Mucosa of stomach (tissue), 1 donor: ENCODE measurements at regions not wholly inside any gene's neighbourhood (a gene's known extent, or its start where the extent isn't known, plus 50 kb on each side); places are given as distances from the start of the nearest gene placed in this dataset.

Experiments used
- H3K27me3 ChIP-seq: one replicate; pipeline ENCODE4 v1.7.0; 2013; ENCODE audit warnings: mild to moderate bottlenecking, low read length; ENCODE audit not compliant: control insufficient read depth, insufficient read depth
- H3K36me3 ChIP-seq: one replicate; pipeline ENCODE4 v1.7.0; 2013; ENCODE audit warnings: low read length; ENCODE audit not compliant: control insufficient read depth, insufficient read depth
- H3K4me1 ChIP-seq: one replicate; pipeline ENCODE4 v1.7.0; 2013; ENCODE audit warnings: mild to moderate bottlenecking, low read length; ENCODE audit not compliant: control insufficient read depth, insufficient read depth
- H3K4me3 ChIP-seq: one replicate; pipeline ENCODE4 v1.7.0; 2013; ENCODE audit warnings: low read length
- H3K9ac ChIP-seq: one replicate; pipeline ENCODE4 v1.7.0; 2013; ENCODE audit warnings: mild to moderate bottlenecking, low read length, moderate library complexity
- H3K9me3 ChIP-seq: one replicate; pipeline ENCODE4 v1.7.0; 2013; ENCODE audit warnings: mild to moderate bottlenecking, low read length, moderate library complexity; ENCODE audit not compliant: control insufficient read depth
- donor health status: Pancreatic carcinoma.

GRCh38 chr2:220932041-220932440 lies 640.1 kb downstream of the EPHA4 start:
- Histone ChIP-seq H3K9me3 (no peaks in the 10 kb centered on the region), H3K9ac (no peak overlapping the region), H3K4me3 (no peak overlapping the region), H3K4me1 (no peaks in the 10 kb centered on the region), H3K27me3 (no peaks in the 10 kb centered on the region), H3K36me3 (no peaks in the 10 kb centered on the region)

GRCh38 chr2:220935789-220936321 lies 636.2 kb downstream of the EPHA4 start:
- no peaks in the 10 kb centered on the region for H3K4me1 ChIP-seq

GRCh38 chr2:220936641-220937197 lies 635.4 kb downstream of the EPHA4 start:
- H3K27me3 ChIP-seq, result no peaks in the 10 kb centered on the region
- H3K9me3 ChIP-seq, result no peaks in the 10 kb centered on the region
- H3K4me1 ChIP-seq, result no peaks in the 10 kb centered on the region
- H3K4me3 ChIP-seq, result no peak overlapping the region
- H3K9ac ChIP-seq, result no peak overlapping the region
- H3K36me3 ChIP-seq, result no peaks in the 10 kb centered on the region

More at GRCh38 chr2:220935789-220936321, 636.2 kb downstream of the EPHA4 start:
- H3K27me3 ChIP-seq, result no peaks in the 10 kb centered on the region
- H3K4me3 ChIP-seq, result no peak overlapping the region
- no peak overlapping the region for H3K9ac ChIP-seq
- H3K9me3 ChIP-seq, result no peaks in the 10 kb centered on the region
- no peaks in the 10 kb centered on the region for H3K36me3 ChIP-seq

- no peak overlapping the region for H3K4me3 ChIP-seq
- H3K27me3 ChIP-seq, result no peaks in the 10 kb centered on the region
- H3K9me3 ChIP-seq, result no peaks in the 10 kb centered on the region
- H3K36me3 ChIP-seq, result no peaks in the 10 kb centered on the region
- H3K9ac ChIP-seq, result no peak overlapping the region
- no peaks in the 10 kb centered on the region for H3K4me1 ChIP-seq
Measured at GRCh38 chr2:220937245-220937644, 634.9 kb downstream of the EPHA4 start.

GRCh38 chr2:220940646-220941045 lies 631.5 kb downstream of the EPHA4 start:
- Histone ChIP-seq H3K9me3 (no peaks in the 10 kb centered on the region), H3K36me3 (no peaks in the 10 kb centered on the region), H3K27me3 (no peaks in the 10 kb centered on the region), H3K4me3 (no peak overlapping the region), H3K4me1 (no peaks in the 10 kb centered on the region), H3K9ac (no peak overlapping the region)

- Histone ChIP-seq H3K9ac (no peak overlapping the region), H3K36me3 (no peaks in the 10 kb centered on the region), H3K4me1 (no peaks in the 10 kb centered on the region), H3K27me3 (no peaks in the 10 kb centered on the region), H3K4me3 (no peak overlapping the region), H3K9me3 (no peaks in the 10 kb centered on the region)
Measured at GRCh38 chr2:220941683-220942082, 630.4 kb downstream of the EPHA4 start.

GRCh38 chr2:220946552-220946951 lies 625.6 kb downstream of the EPHA4 start:
- H3K9ac ChIP-seq, result no peak overlapping the region
- no peaks in the 10 kb centered on the region for H3K36me3 ChIP-seq
- H3K27me3 ChIP-seq, result no peaks in the 10 kb centered on the region
- H3K9me3 ChIP-seq, result no peaks in the 10 kb centered on the region
- no peaks in the 10 kb centered on the region for H3K4me1 ChIP-seq
- H3K4me3 ChIP-seq, result no peak overlapping the region

GRCh38 chr2:220948579-220948978 lies 623.5 kb downstream of the EPHA4 start:
- no peak overlapping the region for H3K4me3 ChIP-seq
- H3K27me3 ChIP-seq, result no peaks in the 10 kb centered on the region
- no peaks in the 10 kb centered on the region for H3K9me3 ChIP-seq
- no peaks in the 10 kb centered on the region for H3K4me1 ChIP-seq
- no peaks in the 10 kb centered on the region for H3K36me3 ChIP-seq
- H3K9ac ChIP-seq, result no peak overlapping the region

- Histone ChIP-seq H3K4me3 (no peak overlapping the region), H3K9ac (no peak overlapping the region), H3K9me3 (no peaks in the 10 kb centered on the region), H3K36me3 (no peaks in the 10 kb centered on the region), H3K4me1 (no peaks in the 10 kb centered on the region), H3K27me3 (no peaks in the 10 kb centered on the region)
Measured at GRCh38 chr2:220949466-220949865, 622.6 kb downstream of the EPHA4 start.

- Histone ChIP-seq H3K9ac (no peak overlapping the region), H3K36me3 (no peaks in the 10 kb centered on the region), H3K4me3 (no peak overlapping the region), H3K27me3 (no peaks in the 10 kb centered on the region), H3K4me1 (no peaks in the 10 kb centered on the region), H3K9me3 (no peaks in the 10 kb centered on the region)
Measured at GRCh38 chr2:220955776-220956175, 616.3 kb downstream of the EPHA4 start.

GRCh38 chr2:220956429-220956828 lies 615.7 kb downstream of the EPHA4 start:
- H3K4me3 ChIP-seq, result no peak overlapping the region
- H3K4me1 ChIP-seq, result no peaks in the 10 kb centered on the region
- H3K9me3 ChIP-seq, result no peaks in the 10 kb centered on the region
- H3K9ac ChIP-seq, result no peak overlapping the region
- no peaks in the 10 kb centered on the region for H3K27me3 ChIP-seq
- no peaks in the 10 kb centered on the region for H3K36me3 ChIP-seq

- H3K9ac ChIP-seq, result no peak overlapping the region
- H3K27me3 ChIP-seq, result no peaks in the 10 kb centered on the region
- no peaks in the 10 kb centered on the region for H3K9me3 ChIP-seq
- H3K4me3 ChIP-seq, result no peak overlapping the region
- no peaks in the 10 kb centered on the region for H3K4me1 ChIP-seq
- H3K36me3 ChIP-seq, result no peaks in the 10 kb centered on the region
Measured at GRCh38 chr2:220959391-220959802, 612.7 kb downstream of the EPHA4 start.
